Right kidney (tissue), 1 donor: ENCODE measurements at regions not wholly inside any gene's neighbourhood (a gene's known extent, or its start where the extent isn't known, plus 50 kb on each side); places are given as distances from the start of the nearest gene placed in this dataset.
"Not testable (repeated sequence)": the region's sequence is repeated elsewhere in the genome, so short reads cannot be mapped to it uniquely, and the experiment has no call there.

Experiments used
- DNase-seq: peaks from one replicate; pipeline ENCODE4 v3.0.0-alpha.2; 2016

GRCh38 chr1:206312274-206312665 is 108.9 kb downstream of the SRGAP2 start:
- not testable (repeated sequence) for DNase-seq

- DNase-seq = not testable (repeated sequence)
These were observed 111.8 kb downstream of the SRGAP2 start for GRCh38 chr1:206314951-206315636.

- not testable (repeated sequence) for DNase-seq
These were observed 113.6 kb downstream of the SRGAP2 start for GRCh38 chr1:206316901-206317300.

DNA sequence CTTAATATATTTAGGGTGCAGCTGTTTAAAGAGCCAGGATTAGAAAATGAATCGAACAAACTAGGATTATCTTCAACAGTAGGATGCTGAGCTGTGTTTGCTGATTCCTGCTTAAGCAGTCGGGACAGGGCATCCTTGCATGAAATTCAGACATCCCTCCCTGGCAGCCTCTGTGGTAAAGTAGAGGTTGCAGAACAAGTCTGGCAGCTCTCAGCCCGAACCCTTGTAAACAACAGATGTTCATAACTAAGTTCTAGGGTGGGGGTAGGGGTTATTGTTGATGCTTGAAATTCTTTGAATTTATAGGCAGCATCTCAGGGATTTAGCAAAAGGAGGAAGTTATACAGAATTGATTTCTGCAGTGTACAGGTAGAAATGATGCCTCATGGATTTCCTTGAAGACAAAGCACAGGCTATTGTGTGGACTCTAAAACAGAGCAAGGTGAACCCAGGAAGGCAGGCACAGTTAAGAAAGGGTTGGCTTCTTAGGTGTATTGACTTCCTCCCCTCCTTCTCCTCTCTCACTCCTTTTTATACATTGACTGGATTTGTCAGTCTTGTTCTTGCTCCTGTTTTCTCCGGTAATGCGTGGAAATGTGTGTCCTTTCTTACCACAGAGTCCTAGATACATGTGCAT is 114.7 kb downstream of the SRGAP2 start:
- not testable (repeated sequence) for DNase-seq

DNA sequence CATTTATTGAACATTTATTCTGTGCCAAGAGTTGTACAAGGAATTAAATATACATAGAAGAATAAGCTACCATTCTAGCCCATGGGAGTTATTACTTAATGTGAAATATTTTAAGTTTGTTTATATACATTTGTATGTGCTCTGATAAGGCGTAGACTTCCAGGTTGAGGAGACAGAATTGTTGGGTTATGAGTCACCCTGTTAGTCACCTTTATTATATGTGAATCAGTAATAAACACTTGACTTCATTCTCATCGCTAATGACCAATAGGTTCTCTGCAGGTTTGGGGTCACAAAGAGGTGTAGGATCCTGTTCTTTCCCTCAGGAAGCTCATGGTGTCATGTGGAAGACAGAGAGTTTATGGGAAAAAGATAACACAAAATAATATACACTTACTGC is 116.9 kb downstream of the SRGAP2 start:
- DNase-seq = not testable (repeated sequence)

DNA sequence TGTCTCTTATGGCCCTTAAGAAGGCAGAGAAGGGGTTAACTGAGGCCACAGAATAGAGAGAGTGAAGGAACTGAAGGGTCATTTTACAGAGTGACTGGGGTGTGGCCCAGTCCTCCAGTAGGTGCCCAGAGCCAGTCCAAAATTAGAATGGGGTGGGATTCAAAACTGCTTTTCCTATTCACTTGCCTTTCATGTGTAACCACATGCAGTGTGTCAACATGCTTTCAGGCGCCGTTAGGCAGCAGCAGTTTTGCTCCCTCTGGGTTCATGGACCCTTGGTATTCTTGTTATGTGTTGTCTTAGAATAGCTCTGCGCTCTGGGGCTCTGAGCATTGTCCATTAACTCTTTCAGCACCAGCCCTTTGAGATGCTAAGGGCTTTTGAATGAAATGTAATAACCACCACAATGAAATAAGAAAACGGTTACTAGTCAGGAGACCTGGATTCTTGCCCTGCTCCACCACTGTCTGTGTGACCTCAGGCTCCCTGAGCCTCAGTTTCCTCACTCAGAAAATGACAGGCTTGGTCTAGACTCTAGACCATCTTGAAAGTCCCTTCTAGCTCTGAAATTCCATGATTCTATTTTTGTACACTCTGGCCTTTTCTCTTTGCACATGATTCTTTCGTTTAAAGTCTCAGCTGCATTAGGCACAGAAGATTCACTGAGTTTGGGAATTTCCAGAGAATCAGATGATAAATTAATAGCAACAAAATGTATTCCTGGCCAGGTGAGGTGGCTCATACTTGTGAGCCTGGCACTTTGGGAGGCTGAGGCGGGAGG is 123.0 kb downstream of the SRGAP2 start:
- not testable (repeated sequence) for DNase-seq

DNA sequence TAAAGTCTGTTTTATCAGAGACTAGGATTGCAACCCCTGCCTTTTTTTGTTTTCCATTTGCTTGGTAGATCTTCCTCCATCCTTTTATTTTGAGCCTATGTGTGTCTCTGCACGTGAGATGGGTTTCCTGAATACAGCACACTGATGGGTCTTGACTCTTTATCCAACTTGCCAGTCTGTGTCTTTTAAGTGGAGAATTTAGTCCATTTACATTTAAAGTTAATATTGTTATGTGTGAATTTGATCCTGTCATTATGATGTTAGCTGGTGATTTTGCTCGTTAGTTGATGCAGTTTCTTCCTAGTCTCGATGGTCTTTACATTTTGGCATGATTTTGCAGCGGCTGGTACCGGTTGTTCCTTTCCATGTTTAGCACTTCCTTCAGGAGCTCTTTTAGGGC is 128.3 kb downstream of the SRGAP2 start:
- not testable (repeated sequence) for DNase-seq

DNA sequence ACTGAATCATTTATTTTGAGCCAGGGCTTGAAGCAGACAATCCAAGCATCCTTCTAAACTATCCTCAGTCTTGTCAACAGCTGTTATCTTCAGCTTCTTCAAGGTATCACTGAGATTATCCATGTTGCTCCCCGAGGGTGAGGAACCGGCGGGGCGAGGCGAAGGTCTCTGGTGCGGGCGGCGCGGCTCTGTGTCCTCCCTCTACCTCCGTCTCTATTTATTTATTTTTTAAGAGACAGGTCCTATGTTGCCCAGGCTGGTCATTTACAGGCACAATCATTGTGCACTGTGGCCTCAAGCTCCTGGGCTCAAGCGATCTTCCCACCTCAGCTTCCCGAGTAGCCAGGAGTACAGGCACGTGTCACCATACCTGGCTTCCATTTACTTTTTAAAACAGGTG is 130.0 kb downstream of the SRGAP2 start:
- not testable (repeated sequence) for DNase-seq

- not testable (repeated sequence) for DNase-seq
These were observed 130.6 kb downstream of the SRGAP2 start for GRCh38 chr1:206333897-206334296.

DNA sequence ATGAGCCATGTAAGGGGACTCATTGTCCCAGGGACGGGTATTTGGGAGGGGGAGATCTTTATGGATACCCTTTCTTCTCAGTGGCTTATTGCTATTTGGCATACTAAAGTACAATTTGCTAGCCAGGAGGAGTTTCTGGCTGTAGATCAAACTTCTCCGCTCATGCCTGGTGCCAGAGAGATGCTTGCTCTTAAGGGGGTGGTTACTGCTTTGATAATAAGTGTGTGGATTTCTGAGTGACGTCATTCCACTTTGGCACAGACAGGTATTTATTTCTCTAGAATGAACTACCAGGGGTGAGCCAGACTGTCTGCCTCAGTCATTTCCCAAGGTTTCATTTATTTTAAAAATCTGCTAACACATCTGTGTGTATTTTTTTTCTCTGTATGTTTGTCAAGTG is 131.1 kb downstream of the SRGAP2 start:
- DNase-seq = not testable (repeated sequence)

DNA sequence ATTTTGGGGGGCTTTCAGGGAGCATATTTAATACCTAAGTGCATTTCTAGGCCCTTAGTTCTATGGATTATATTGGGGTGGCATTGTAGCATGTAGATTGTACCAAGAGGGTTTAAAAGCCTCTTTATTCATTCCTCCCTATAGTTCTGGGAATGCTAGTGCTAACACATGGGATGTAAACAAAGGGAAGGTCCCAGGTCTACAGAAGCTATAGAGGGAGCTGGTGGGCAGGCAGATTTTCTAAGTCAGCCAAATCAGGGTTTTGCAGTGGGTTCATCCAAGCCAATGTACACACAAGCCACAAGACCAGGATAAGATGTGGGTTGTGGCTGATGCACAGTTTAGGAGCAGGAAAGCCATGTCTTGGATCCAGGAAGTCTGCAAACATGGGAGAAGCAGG is 131.8 kb downstream of the SRGAP2 start:
- not testable (repeated sequence) for DNase-seq

- not testable (repeated sequence) for DNase-seq
These were observed 132.8 kb downstream of the SRGAP2 start for GRCh38 chr1:206335875-206336846.

GRCh38 chr1:206337024-206337423 is 133.3 kb upstream of the IKBKE start:
- DNase-seq = not testable (repeated sequence)

- DNase-seq = not testable (repeated sequence)
These were observed 119.6 kb upstream of the IKBKE start for GRCh38 chr1:206350493-206351275.

- DNase-seq = not testable (repeated sequence)
These were observed 118.8 kb upstream of the IKBKE start for GRCh38 chr1:206351276-206352052.

DNA sequence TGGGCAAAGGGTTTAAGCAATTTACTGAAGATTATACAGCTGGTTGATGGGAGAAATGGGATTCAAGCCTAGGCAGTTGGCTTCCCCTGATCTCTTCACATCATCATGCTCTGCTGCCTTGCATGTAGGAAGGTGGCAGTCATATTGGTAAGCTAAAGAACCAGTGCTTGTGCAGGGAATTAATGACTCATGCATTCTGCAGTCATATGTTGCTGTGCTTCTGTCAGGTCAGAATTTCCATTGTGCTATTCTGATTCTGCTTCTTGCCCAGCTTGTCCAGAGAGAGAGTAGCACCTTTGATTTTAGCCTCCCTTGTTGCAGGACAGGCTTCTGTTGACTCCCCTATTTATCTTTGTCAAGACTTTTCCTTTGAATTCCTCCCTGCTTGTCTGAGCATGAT is 114.0 kb upstream of the IKBKE start:
- DNase-seq = not testable (repeated sequence)

DNA sequence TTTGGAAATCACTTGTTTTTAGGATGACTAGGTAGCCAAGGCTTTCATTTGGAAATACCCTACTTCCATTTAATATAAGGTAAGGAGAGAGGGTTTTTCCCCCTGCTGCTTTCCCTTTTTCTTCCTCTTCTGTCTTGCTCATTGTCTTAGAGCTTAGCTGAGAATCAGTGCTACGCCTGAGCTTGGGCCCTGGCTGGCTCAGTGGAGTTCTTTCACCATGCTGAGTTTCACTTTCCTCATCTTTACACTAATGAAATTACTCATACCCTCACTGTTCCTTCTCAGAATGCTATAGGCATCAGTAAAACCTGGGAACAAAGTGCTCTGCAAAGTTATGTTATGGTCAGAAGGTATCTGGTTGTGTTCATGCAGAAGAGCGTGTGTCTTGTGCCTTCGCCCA is 112.3 kb upstream of the IKBKE start:
- not testable (repeated sequence) for DNase-seq

DNA sequence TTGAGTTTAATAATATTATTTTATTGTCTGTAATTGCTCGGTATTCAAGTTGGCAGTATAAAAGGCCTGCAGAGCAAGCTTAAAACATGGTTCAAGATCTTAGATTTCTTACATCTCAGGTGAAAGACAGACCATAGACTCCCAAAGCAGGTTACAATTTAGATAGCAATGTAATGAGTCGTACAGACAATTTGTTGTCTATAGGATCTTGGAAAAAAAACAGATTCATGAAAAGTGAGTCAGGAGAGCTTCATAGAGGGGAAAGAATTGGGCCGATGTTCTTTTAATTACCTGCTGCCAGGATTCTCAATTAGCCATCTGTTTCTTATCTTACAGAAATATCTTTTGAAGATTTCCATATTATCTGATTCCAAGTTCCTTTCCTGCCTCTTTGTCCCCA is 111.5 kb upstream of the IKBKE start:
- not testable (repeated sequence) for DNase-seq

DNA sequence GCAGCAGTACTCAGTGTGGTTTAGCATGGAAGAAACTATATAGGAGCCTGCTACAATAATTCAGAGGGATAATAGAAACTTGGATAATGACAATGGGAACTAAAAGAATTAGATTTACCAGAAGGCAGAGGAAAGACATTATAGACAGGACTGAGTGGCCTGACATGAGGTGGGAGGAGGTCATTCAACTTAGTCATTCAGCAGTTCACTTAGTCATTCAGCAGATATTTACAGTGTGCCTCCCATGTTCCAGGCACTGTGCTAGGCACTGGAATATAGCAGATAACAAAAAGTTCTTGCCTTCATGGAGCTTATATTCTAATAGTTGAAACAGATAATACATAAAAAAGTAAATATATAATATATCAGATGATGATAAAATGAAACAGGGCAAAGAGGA is 110.9 kb upstream of the IKBKE start:
- DNase-seq = not testable (repeated sequence)

- DNase-seq = not testable (repeated sequence)
These were observed 108.2 kb upstream of the IKBKE start for GRCh38 chr1:206361978-206362543.
